ENCODE measurements at regions not wholly inside any gene's neighbourhood (a gene's known extent, or its start where the extent isn't known, plus 50 kb on each side); places are given as distances from the start of the nearest gene placed in this dataset.

DNA sequence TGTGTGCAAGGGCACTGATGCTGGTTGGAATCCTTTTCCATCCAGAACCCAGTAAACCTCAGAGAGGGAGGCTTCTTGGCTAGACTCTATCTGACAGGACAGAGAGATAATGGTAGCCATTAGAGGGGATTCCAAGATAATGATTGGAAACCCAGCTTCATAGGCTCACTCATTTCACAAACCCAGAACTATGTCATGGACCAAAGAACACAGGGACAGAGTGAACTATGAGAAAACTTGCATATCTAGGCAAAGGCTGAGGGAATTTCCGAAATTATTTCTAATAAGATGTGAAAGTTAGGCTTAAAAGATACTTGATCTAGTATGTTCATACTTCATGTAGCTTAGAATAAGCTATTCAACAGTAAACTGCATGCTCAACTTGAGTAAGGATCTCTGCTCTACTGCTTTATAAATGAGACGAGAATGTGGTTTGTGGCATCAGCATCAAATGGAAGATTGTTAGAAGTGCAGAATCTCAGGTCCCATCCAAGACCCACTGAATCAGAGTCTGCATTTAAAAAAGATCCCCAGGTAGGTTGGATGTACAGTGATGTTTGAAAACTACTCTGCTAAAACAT lies 261.4 kb downstream of the DMRT2 start:
- TF ChIP-seq, protein P1, sequence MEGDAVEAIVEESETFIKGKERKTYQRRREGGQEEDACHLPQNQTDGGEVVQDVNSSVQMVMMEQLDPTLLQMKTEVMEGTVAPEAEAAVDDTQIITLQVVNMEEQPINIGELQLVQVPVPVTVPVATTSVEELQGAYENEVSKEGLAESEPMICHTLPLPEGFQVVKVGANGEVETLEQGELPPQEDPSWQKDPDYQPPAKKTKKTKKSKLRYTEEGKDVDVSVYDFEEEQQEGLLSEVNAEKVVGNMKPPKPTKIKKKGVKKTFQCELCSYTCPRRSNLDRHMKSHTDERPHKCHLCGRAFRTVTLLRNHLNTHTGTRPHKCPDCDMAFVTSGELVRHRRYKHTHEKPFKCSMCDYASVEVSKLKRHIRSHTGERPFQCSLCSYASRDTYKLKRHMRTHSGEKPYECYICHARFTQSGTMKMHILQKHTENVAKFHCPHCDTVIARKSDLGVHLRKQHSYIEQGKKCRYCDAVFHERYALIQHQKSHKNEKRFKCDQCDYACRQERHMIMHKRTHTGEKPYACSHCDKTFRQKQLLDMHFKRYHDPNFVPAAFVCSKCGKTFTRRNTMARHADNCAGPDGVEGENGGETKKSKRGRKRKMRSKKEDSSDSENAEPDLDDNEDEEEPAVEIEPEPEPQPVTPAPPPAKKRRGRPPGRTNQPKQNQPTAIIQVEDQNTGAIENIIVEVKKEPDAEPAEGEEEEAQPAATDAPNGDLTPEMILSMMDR (conservative IDR thresholded peaks at IDR 0.05; ENCODE audit: low read length), result no peak
- no peak for TF ChIP-seq EZH2phosphoT487 (IDR thresholded peaks at IDR 0.05; ENCODE audit: borderline replicate concordance, low read depth, low read length)

Measured in OCI-LY7 (cell line).